LNCaP clone FGC (cell line): ENCODE measurements at regions not wholly inside any gene's neighbourhood (a gene's known extent, or its start where the extent isn't known, plus 50 kb on each side); places are given as distances from the start of the nearest gene placed in this dataset.

ENCODE experiments used
- DNase-seq: peaks from one replicate; pipeline ENCODE4 v3.0.0-alpha.2; 2011; ENCODE audit warnings: low read depth
- H3K4me3 ChIP-seq: 2 replicates; pipeline ENCODE4 v1.5.1; 2011; ENCODE audit warnings: mild to moderate bottlenecking, low read depth, low read length, control low read depth
- TF ChIP-seq, protein P1 (sequence below): IDR thresholded peaks from 2 replicates; pipeline ENCODE4 v1.5.1; 2012; ENCODE audit warnings: mild to moderate bottlenecking; ENCODE audit not compliant: control insufficient read depth, insufficient read depth; ENCODE audit errors: extremely low read depth

DNA sequence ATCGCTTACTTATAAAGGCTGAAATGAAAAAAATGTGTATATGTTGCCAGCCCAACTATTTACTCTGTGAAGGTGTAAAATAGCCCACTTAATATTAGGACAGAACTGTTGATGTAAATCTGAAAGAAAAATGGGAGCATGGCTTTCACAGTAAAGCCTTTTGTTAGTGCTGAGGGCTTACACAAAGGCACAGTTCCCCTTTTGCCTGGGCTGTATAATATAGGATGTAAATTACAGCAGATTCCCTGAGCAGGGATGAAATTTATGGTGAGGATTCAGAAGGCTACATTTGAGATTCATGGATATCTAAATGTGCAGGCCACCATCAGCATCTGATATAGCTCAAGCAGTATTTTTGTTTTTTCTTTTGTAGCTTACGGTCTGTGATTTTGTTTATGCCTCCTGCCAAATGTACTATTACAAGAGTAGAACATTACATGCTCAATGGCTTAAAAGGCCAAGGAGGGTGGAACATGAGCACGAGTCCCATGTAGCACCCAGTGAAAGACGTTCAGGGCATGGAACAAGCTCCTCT, 109.1 kb upstream of the ATP10A start:
- no peak overlapping the region for H3K4me3 ChIP-seq
- DNase-seq: no peak
- TF ChIP-seq, protein P1, sequence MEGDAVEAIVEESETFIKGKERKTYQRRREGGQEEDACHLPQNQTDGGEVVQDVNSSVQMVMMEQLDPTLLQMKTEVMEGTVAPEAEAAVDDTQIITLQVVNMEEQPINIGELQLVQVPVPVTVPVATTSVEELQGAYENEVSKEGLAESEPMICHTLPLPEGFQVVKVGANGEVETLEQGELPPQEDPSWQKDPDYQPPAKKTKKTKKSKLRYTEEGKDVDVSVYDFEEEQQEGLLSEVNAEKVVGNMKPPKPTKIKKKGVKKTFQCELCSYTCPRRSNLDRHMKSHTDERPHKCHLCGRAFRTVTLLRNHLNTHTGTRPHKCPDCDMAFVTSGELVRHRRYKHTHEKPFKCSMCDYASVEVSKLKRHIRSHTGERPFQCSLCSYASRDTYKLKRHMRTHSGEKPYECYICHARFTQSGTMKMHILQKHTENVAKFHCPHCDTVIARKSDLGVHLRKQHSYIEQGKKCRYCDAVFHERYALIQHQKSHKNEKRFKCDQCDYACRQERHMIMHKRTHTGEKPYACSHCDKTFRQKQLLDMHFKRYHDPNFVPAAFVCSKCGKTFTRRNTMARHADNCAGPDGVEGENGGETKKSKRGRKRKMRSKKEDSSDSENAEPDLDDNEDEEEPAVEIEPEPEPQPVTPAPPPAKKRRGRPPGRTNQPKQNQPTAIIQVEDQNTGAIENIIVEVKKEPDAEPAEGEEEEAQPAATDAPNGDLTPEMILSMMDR: no peak

DNA sequence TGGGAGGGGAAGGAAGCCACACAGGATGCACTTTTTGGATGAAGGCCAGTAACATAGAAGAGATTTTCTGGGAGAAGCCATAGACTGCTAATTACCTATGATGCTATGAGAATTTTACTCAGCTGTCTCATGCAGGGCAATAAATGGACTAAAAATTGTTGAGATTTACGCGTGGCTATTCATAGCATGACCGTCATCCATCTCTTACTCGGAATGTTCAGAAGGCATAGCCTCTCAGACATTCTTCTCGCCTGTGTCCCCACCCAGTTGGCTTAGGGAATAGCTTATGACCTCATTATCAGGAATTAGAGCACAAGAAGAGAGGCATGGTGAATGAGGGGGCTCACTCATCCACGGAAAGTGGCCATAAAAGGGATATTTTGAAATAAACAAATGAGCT, 107.9 kb upstream of the ATP10A start:
- no peak overlapping the region for H3K4me3 ChIP-seq
- DNase-seq: no peak
- TF ChIP-seq, protein P1: no peak

DNA sequence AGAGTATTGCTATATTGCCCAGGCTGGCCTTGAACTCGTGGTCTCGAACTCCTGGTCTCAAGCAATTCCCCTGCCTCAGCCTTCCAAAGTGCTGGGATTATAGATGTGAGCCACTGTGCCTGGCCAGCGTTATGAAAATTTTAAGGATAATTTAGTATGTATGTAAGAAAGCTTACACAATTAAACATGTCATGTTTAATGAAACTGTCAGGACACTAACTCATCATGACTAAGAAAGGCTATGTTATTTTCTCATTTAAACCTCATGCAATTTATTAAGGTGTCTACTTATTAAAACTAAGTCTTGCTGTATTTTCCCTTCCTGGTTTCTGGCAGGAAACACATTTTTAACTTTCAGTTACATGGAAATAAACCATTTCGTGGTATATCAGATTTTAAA, 106.8 kb upstream of the ATP10A start:
- TF ChIP-seq, protein P1: no peak
- DNase-seq: no peak
- H3K4me3 ChIP-seq: no peak overlapping the region

DNA sequence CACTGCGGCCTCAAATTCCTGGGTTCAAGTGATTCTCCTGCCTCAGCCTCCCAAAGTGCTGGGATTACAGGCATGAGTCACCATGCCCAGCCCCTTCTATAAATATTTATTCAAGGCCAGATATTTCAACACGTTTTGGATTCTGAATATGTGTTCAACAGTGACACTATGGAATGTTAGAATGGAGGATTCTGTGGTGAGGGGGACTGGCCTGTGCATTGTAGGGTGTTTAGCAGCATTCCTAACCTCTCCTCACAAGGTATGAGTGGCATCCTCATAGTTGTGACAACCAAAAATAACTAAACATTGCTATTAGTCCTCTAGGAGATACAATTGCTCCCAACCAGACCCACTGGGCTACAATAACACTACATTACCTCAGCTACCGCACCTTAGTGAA, 104.0 kb upstream of the ATP10A start:
- no peak for DNase-seq
- TF ChIP-seq, protein P1: no peak
- no peak overlapping the region for H3K4me3 ChIP-seq

DNA sequence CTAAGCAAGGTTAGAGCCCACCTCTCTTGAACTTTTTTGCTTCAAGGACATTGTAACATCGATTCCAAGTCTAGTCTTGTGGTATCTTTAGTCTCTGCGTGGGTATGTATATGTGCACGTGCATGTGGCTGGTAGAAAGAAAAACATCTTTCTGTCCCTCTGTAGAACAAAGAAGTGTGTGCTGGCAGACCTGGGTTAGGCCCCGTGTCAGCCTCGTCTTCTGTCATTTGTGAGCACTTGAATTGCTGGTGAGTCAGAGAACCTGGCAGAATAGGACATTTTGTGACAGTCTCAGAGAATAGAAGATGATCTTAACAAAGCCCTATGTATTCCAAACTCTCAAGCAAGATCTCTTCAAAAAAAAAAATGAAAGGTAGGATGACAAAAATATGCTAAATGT, 102.2 kb upstream of the ATP10A start:
- no peak for DNase-seq
- no peak overlapping the region for H3K4me3 ChIP-seq
- TF ChIP-seq, protein P1: no peak

DNA sequence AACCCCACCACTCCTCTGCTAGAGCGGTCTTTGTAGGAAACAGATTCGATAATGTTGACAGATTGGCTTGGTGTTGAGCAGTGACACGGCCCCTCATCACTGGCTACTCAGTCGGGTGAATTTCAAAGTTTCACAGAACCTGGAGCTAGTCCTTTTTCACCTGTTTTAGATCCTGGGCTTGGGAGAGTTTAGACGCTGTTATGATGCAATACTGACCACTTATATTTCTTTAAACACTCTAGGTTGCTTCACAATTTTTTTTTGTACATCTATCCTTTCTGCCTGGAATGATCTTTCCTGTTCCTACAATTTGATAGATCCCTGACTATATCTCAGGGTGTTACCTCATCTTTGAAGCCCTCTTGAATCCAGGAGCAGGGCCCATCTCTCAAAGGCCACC, 97.1 kb upstream of the ATP10A start:
- TF ChIP-seq, protein P1: no peak
- H3K4me3 ChIP-seq: no peak overlapping the region
- no peak for DNase-seq

DNA sequence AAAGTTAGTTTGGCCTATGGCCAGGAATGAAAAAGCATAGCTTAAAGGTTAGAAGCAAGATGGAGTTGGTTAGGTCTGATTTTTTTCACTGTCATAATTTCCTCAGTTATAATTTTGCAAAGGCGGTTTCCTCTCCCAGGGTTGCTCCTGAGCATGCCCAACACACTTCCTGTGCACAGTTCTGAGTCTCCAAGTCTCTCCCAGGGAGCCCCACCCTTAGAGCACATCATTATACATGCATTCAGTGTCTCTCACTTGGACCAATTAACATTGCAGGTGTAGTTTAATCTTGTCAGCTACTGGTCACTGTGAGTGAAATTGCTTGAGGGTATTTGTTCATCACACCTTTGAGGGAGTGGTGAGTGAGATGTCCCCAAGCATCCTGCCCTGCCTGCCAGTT, 96.0 kb upstream of the ATP10A start:
- no peak overlapping the region for H3K4me3 ChIP-seq
- TF ChIP-seq, protein P1: no peak
- DNase-seq: no peak
